ENCODE measurements at regions not wholly inside any gene's neighbourhood (a gene's known extent, or its start where the extent isn't known, plus 50 kb on each side); places are given as distances from the start of the nearest gene placed in this dataset.

- no peak overlapping the region for H3K27ac Mint-ChIP-seq
- no peaks in the 10 kb centered on the region for H3K36me3 Mint-ChIP-seq
- no peaks in the 10 kb centered on the region for H3K9me3 Mint-ChIP-seq
- no peak overlapping the region for H3K4me3 Mint-ChIP-seq
- DNase-seq (ENCODE audit: low spot score), result no peak
- H3K27me3 Mint-ChIP-seq, result peaks cover 17 to 36% of the 10 kb centered on the region in 2 donors
- ATAC-seq, result peak in 1 of 2 donors; percentile 9
- H3K4me1 Mint-ChIP-seq (ENCODE audit: low read depth in 2 of 2), result no peaks in the 10 kb centered on the region
These were observed 206.4 kb upstream of the GRIP1 start for GRCh38 chr12:66885115-66885875.

- Mint-ChIP-seq H3K4me1 (ENCODE audit: low read depth in 2 of 2) (peaks cover 14 to 20% of the 10 kb centered on the region in 2 donors), H3K9me3 (no peaks in the 10 kb centered on the region), H3K36me3 (no peaks in the 10 kb centered on the region), H3K4me3 (no peak overlapping the region), H3K27ac (no peak overlapping the region), H3K27me3 (peaks cover 5 to 16% of the 10 kb centered on the region in 2 donors)
- DNase-seq (ENCODE audit: low spot score) (no peak), ATAC-seq (no peak)
These were observed 217.9 kb upstream of the GRIP1 start for GRCh38 chr12:66896797-66897196.

GRCh38 chr12:66898700-66899469, 220.0 kb upstream of the GRIP1 start:
- no peaks in the 10 kb centered on the region for H3K9me3 Mint-ChIP-seq
- no peak overlapping the region for H3K27ac Mint-ChIP-seq
- H3K4me3 Mint-ChIP-seq, result no peak overlapping the region
- DNase-seq (ENCODE audit: low spot score), result no peak
- no peaks in the 10 kb centered on the region for H3K36me3 Mint-ChIP-seq
- no peak for ATAC-seq
- H3K4me1 Mint-ChIP-seq (ENCODE audit: low read depth in 2 of 2), result peaks cover 15 to 22% of the 10 kb centered on the region in 2 donors
- peaks cover 4 to 13% of the 10 kb centered on the region in 2 donors for H3K27me3 Mint-ChIP-seq

- H3K4me1 Mint-ChIP-seq (ENCODE audit: low read depth in 2 of 2), result peaks cover 15 to 22% of the 10 kb centered on the region in 2 donors
- no peaks in the 10 kb centered on the region for H3K9me3 Mint-ChIP-seq
- H3K27ac Mint-ChIP-seq, result no peak overlapping the region
- DNase-seq (ENCODE audit: low spot score) (no peak), ATAC-seq (no peak)
- H3K4me3 Mint-ChIP-seq, result no peak overlapping the region
- peaks cover 0 to 7% of the 10 kb centered on the region in 2 donors for H3K27me3 Mint-ChIP-seq
- no peaks in the 10 kb centered on the region for H3K36me3 Mint-ChIP-seq
These were observed 220.7 kb upstream of the GRIP1 start for GRCh38 chr12:66899588-66899987.

- H3K27me3 Mint-ChIP-seq, result peaks cover 0 to 7% of the 10 kb centered on the region in 2 donors
- H3K36me3 Mint-ChIP-seq, result no peaks in the 10 kb centered on the region
- H3K4me1 Mint-ChIP-seq (ENCODE audit: low read depth in 2 of 2), result peaks cover 15 to 22% of the 10 kb centered on the region in 2 donors
- no peak overlapping the region for H3K4me3 Mint-ChIP-seq
- no peak overlapping the region for H3K27ac Mint-ChIP-seq
- H3K9me3 Mint-ChIP-seq, result no peaks in the 10 kb centered on the region
- ATAC-seq (no peak), DNase-seq (ENCODE audit: low spot score) (no peak)
These were observed 221.7 kb upstream of the GRIP1 start for GRCh38 chr12:66900616-66901015.

- Mint-ChIP-seq H3K36me3 (no peaks in the 10 kb centered on the region), H3K4me1 (ENCODE audit: low read depth in 2 of 2) (peaks cover 15 to 22% of the 10 kb centered on the region in 2 donors), H3K4me3 (peak overlapping the region; percentile 10), H3K9me3 (no peaks in the 10 kb centered on the region), H3K27ac (no peak overlapping the region), H3K27me3 (peaks cover 0 to 1% of the 10 kb centered on the region in 2 donors)
- ATAC-seq (peak in 1 of 2 donors; percentile 70), DNase-seq (ENCODE audit: low spot score) (no peak)
These were observed 222.5 kb upstream of the GRIP1 start for GRCh38 chr12:66901138-66901932.

- no peaks in the 10 kb centered on the region for H3K27me3 Mint-ChIP-seq
- ATAC-seq (no peak), DNase-seq (ENCODE audit: low spot score) (no peak)
- no peaks in the 10 kb centered on the region for H3K36me3 Mint-ChIP-seq
- no peaks in the 10 kb centered on the region for H3K9me3 Mint-ChIP-seq
- no peak overlapping the region for H3K4me3 Mint-ChIP-seq
- peaks cover 15 to 22% of the 10 kb centered on the region in 2 donors for H3K4me1 Mint-ChIP-seq (ENCODE audit: low read depth in 2 of 2)
- H3K27ac Mint-ChIP-seq, result no peak overlapping the region
These were observed 223.1 kb upstream of the GRIP1 start for GRCh38 chr12:66902020-66902419.

GRCh38 chr12:66903782-66904396, 225.0 kb upstream of the GRIP1 start:
- Mint-ChIP-seq H3K27me3 (no peaks in the 10 kb centered on the region), H3K9me3 (no peaks in the 10 kb centered on the region), H3K36me3 (no peaks in the 10 kb centered on the region), H3K4me1 (ENCODE audit: low read depth in 2 of 2) (peaks cover 15 to 22% of the 10 kb centered on the region in 2 donors), H3K27ac (no peak overlapping the region), H3K4me3 (no peak overlapping the region)
- ATAC-seq (no peak), DNase-seq (ENCODE audit: low spot score) (no peak)

GRCh38 chr12:66905201-66905600, 226.3 kb upstream of the GRIP1 start:
- DNase-seq (ENCODE audit: low spot score) (no peak), ATAC-seq (no peak)
- H3K9me3 Mint-ChIP-seq, result no peaks in the 10 kb centered on the region
- H3K36me3 Mint-ChIP-seq, result no peaks in the 10 kb centered on the region
- no peak overlapping the region for H3K27ac Mint-ChIP-seq
- no peaks in the 10 kb centered on the region for H3K27me3 Mint-ChIP-seq
- H3K4me3 Mint-ChIP-seq, result no peak overlapping the region
- H3K4me1 Mint-ChIP-seq (ENCODE audit: low read depth in 2 of 2), result peaks cover 15 to 16% of the 10 kb centered on the region in 2 donors

GRCh38 chr12:66910366-66910974, 231.6 kb upstream of the GRIP1 start:
- H3K27me3 Mint-ChIP-seq, result peaks cover 0 to 6% of the 10 kb centered on the region in 2 donors
- H3K9me3 Mint-ChIP-seq, result no peaks in the 10 kb centered on the region
- no peak for DNase-seq (ENCODE audit: low spot score)
- no peak overlapping the region for H3K27ac Mint-ChIP-seq
- H3K4me1 Mint-ChIP-seq (ENCODE audit: low read depth in 2 of 2), result peaks cover 0 to 5% of the 10 kb centered on the region in 2 donors
- H3K36me3 Mint-ChIP-seq, result no peaks in the 10 kb centered on the region
- ATAC-seq, result no peak
- H3K4me3 Mint-ChIP-seq, result no peak overlapping the region

GRCh38 chr12:66915306-66915904, 236.5 kb upstream of the GRIP1 start:
- peaks cover 0 to under 1% of the 10 kb centered on the region in 2 donors for H3K4me1 Mint-ChIP-seq (ENCODE audit: low read depth in 2 of 2)
- no peaks in the 10 kb centered on the region for H3K9me3 Mint-ChIP-seq
- H3K36me3 Mint-ChIP-seq, result no peaks in the 10 kb centered on the region
- H3K27ac Mint-ChIP-seq, result no peak overlapping the region
- H3K27me3 Mint-ChIP-seq, result peaks cover 0 to 8% of the 10 kb centered on the region in 2 donors
- ATAC-seq, result no peak
- no peak overlapping the region for H3K4me3 Mint-ChIP-seq
- no peak for DNase-seq (ENCODE audit: low spot score)

GRCh38 chr12:66916189-66916588, 237.3 kb upstream of the GRIP1 start:
- Mint-ChIP-seq H3K27ac (no peak overlapping the region), H3K4me3 (no peak overlapping the region), H3K9me3 (no peaks in the 10 kb centered on the region), H3K27me3 (peaks cover 0 to 8% of the 10 kb centered on the region in 2 donors), H3K36me3 (no peaks in the 10 kb centered on the region), H3K4me1 (ENCODE audit: low read depth in 2 of 2) (no peaks in the 10 kb centered on the region)
- ATAC-seq (no peak), DNase-seq (ENCODE audit: low spot score) (no peak)

- H3K4me1 Mint-ChIP-seq (ENCODE audit: low read depth in 2 of 2), result no peaks in the 10 kb centered on the region
- no peaks in the 10 kb centered on the region for H3K9me3 Mint-ChIP-seq
- no peak for DNase-seq (ENCODE audit: low spot score)
- H3K27ac Mint-ChIP-seq, result no peak overlapping the region
- no peaks in the 10 kb centered on the region for H3K36me3 Mint-ChIP-seq
- H3K4me3 Mint-ChIP-seq, result no peak overlapping the region
- peaks cover 0 to 15% of the 10 kb centered on the region in 2 donors for H3K27me3 Mint-ChIP-seq
- no peak for ATAC-seq
These were observed 240.6 kb upstream of the GRIP1 start for GRCh38 chr12:66919466-66919865.
